Omental fat pad (tissue), 3 donors: ENCODE measurements at regions not wholly inside any gene's neighbourhood (a gene's known extent, or its start where the extent isn't known, plus 50 kb on each side); places are given as distances from the start of the nearest gene placed in this dataset.

Source experiments
- ATAC-seq: fragments of 150-250 bp; one replicate; pipeline ENCODE4 v1.9.1; 2016; ENCODE audit warnings: mild to moderate bottlenecking, moderate library complexity; ENCODE audit not compliant: low FRiP score
- DNase-seq: peaks from one replicate; pipeline ENCODE4 v3.0.0-alpha.2; 2019; ENCODE audit warnings: low spot score
- TF ChIP-seq, protein P1 (sequence below), 3 donors: fragments of 450-650 bp; IDR thresholded peaks; one replicate each; pipeline ENCODE4 v1.5.1; 2016 to 2017; ENCODE audit warnings: antibody characterized with exemption in 3 of 3, mild to moderate bottlenecking in 3 of 3, moderate library complexity in 2 of 3

GRCh38 chr13:21944610-21945009 is 273.7 kb downstream of the FGF9 start:
- DNase-seq (no peak), ATAC-seq (no peak)
- TF ChIP-seq, protein P1, sequence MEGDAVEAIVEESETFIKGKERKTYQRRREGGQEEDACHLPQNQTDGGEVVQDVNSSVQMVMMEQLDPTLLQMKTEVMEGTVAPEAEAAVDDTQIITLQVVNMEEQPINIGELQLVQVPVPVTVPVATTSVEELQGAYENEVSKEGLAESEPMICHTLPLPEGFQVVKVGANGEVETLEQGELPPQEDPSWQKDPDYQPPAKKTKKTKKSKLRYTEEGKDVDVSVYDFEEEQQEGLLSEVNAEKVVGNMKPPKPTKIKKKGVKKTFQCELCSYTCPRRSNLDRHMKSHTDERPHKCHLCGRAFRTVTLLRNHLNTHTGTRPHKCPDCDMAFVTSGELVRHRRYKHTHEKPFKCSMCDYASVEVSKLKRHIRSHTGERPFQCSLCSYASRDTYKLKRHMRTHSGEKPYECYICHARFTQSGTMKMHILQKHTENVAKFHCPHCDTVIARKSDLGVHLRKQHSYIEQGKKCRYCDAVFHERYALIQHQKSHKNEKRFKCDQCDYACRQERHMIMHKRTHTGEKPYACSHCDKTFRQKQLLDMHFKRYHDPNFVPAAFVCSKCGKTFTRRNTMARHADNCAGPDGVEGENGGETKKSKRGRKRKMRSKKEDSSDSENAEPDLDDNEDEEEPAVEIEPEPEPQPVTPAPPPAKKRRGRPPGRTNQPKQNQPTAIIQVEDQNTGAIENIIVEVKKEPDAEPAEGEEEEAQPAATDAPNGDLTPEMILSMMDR (IDR thresholded peaks at IDR 0.05), result no peak

- ATAC-seq (no peak), DNase-seq (no peak)
- TF ChIP-seq, protein P1 (IDR thresholded peaks at IDR 0.05), result no peak
These were observed 274.3 kb downstream of the FGF9 start for GRCh38 chr13:21945195-21945594.

- DNase-seq (no peak), ATAC-seq (no peak)
- TF ChIP-seq, protein P1 (IDR thresholded peaks at IDR 0.05), result no peak
These were observed 276.1 kb downstream of the FGF9 start for GRCh38 chr13:21946964-21947363.

GRCh38 chr13:21948769-21949474 is 278.0 kb downstream of the FGF9 start:
- TF ChIP-seq, protein P1 (IDR thresholded peaks at IDR 0.05), result no peak
- DNase-seq (no peak), ATAC-seq (no peak)

- TF ChIP-seq, protein P1 (IDR thresholded peaks at IDR 0.05), result no peak
- DNase-seq (no peak), ATAC-seq (no peak)
These were observed 279.1 kb downstream of the FGF9 start for GRCh38 chr13:21949818-21950429.

- ATAC-seq, result no peak
- DNase-seq, result no peak
These were observed 285.8 kb downstream of the FGF9 start for GRCh38 chr13:21956666-21957065.

More at GRCh38 chr13:21956666-21957065, 285.8 kb downstream of the FGF9 start:
- TF ChIP-seq, protein P1 (IDR thresholded peaks at IDR 0.05), result no peak
